H1 (cell line): ENCODE measurements at regions not wholly inside any gene's neighbourhood (a gene's known extent, or its start where the extent isn't known, plus 50 kb on each side); places are given as distances from the start of the nearest gene placed in this dataset.

ENCODE experiments used
- CTCF ChIP-seq, 3 experiments: IDR thresholded peaks; 1 replicate in 2 of 3; 2 replicates in 1 of 3; pipeline versions ENCODE4 v1.5.1 to v1.6.1; 2011; ENCODE audit warnings: low read length in 3 of 3, mild to moderate bottlenecking in 3 of 3, inconsistent platforms in 2 of 3, low read depth in 1 of 3, moderate library complexity in 1 of 3; ENCODE audit not compliant: insufficient read depth in 1 of 3; ENCODE audit errors: control extremely low read depth in 1 of 3
- TAF1 ChIP-seq: IDR thresholded peaks from 2 replicates; pipeline ENCODE4 v1.6.1; 2011; ENCODE audit warnings: mild to moderate bottlenecking, low read depth, low read length

- peak in 2 of 3 experiments; percentile 24 to 26; a peak in 2 of 4 replicates for TF ChIP-seq CTCF (IDR thresholded peaks at IDR 0.05; ENCODE audit: control extremely low read depth in 1 of 3, insufficient read depth in 1 of 3, low read depth in 1 of 3, low read length in 3 of 3)
- TF ChIP-seq TAF1: no peak
Observed at GRCh38 chr20:62583424-62583920, 58.8 kb upstream of the SLCO4A1 start.
